ENCODE measurements at regions not wholly inside any gene's neighbourhood (a gene's known extent, or its start where the extent isn't known, plus 50 kb on each side); places are given as distances from the start of the nearest gene placed in this dataset.

DNA sequence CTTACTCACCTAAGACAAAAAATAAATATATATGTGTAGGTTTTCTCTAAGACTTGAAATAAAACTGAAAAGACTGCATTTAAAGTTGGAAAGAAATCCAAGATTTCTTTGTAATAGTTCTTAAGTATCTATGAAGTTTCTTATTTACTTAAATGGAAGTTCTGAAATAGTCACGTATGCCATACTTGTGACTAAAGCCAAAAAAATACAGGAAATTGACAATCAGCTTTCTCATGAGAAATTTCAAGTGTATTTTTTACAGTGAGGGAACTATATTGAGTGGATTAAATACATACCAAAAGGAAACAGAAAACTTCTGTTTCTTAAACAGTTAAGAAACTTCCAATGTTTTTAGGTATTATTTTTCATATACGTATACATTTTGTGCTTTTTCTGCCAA is 188.1 kb downstream of the DPY19L2 start:
- POLR2A ChIA-PET: no interaction called here
- H3K4me3 Mint-ChIP-seq: no peak overlapping the region
- TF ChIP-seq NFYB (CRISPR knock-in tag; conservative IDR thresholded peaks at IDR 0.05; ENCODE audit: low read depth) (no peak), OVOL2 (CRISPR knock-in tag; IDR thresholded peaks at IDR 0.05; ENCODE audit: borderline replicate concordance) (no peak), ZNF423 (CRISPR knock-in tag; IDR thresholded peaks at IDR 0.05) (no peak), ZNF219 (CRISPR knock-in tag; IDR thresholded peaks at IDR 0.05; ENCODE audit: borderline replicate concordance) (no peak), IRF2 (CRISPR knock-in tag; IDR thresholded peaks at IDR 0.05; ENCODE audit: borderline replicate concordance, low read depth) (no peak), CREB1 (CRISPR knock-in tag; IDR thresholded peaks at IDR 0.05) (no peak), JUN (CRISPR knock-in tag; IDR thresholded peaks at IDR 0.05) (no peak)
- TF ChIP-seq, protein P1, sequence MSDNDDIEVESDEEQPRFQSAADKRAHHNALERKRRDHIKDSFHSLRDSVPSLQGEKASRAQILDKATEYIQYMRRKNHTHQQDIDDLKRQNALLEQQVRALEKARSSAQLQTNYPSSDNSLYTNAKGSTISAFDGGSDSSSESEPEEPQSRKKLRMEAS (CRISPR knock-in tag; IDR thresholded peaks at IDR 0.05): no peak
- TF ChIP-seq, protein P2, sequence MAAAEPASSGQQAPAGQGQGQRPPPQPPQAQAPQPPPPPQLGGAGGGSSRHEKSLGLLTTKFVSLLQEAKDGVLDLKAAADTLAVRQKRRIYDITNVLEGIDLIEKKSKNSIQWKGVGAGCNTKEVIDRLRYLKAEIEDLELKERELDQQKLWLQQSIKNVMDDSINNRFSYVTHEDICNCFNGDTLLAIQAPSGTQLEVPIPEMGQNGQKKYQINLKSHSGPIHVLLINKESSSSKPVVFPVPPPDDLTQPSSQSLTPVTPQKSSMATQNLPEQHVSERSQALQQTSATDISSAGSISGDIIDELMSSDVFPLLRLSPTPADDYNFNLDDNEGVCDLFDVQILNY (CRISPR knock-in tag; IDR thresholded peaks at IDR 0.05): no peak
- TF ChIP-seq, protein P3, sequence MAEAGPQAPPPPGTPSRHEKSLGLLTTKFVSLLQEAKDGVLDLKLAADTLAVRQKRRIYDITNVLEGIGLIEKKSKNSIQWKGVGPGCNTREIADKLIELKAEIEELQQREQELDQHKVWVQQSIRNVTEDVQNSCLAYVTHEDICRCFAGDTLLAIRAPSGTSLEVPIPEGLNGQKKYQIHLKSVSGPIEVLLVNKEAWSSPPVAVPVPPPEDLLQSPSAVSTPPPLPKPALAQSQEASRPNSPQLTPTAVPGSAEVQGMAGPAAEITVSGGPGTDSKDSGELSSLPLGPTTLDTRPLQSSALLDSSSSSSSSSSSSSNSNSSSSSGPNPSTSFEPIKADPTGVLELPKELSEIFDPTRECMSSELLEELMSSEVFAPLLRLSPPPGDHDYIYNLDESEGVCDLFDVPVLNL (CRISPR knock-in tag; IDR thresholded peaks at IDR 0.05; ENCODE audit: borderline replicate concordance, low read depth): no peak
- TF ChIP-seq, protein P4, sequence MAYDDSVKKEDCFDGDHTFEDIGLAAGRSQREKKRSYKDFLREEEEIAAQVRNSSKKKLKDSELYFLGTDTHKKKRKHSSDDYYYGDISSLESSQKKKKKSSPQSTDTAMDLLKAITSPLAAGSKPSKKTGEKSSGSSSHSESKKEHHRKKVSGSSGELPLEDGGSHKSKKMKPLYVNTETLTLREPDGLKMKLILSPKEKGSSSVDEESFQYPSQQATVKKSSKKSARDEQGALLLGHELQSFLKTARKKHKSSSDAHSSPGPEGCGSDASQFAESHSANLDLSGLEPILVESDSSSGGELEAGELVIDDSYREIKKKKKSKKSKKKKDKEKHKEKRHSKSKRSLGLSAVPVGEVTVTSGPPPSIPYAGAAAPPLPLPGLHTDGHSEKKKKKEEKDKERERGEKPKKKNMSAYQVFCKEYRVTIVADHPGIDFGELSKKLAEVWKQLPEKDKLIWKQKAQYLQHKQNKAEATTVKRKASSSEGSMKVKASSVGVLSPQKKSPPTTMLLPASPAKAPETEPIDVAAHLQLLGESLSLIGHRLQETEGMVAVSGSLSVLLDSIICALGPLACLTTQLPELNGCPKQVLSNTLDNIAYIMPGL (CRISPR knock-in tag; IDR thresholded peaks at IDR 0.05): no peak
- TF ChIP-seq, protein P5, sequence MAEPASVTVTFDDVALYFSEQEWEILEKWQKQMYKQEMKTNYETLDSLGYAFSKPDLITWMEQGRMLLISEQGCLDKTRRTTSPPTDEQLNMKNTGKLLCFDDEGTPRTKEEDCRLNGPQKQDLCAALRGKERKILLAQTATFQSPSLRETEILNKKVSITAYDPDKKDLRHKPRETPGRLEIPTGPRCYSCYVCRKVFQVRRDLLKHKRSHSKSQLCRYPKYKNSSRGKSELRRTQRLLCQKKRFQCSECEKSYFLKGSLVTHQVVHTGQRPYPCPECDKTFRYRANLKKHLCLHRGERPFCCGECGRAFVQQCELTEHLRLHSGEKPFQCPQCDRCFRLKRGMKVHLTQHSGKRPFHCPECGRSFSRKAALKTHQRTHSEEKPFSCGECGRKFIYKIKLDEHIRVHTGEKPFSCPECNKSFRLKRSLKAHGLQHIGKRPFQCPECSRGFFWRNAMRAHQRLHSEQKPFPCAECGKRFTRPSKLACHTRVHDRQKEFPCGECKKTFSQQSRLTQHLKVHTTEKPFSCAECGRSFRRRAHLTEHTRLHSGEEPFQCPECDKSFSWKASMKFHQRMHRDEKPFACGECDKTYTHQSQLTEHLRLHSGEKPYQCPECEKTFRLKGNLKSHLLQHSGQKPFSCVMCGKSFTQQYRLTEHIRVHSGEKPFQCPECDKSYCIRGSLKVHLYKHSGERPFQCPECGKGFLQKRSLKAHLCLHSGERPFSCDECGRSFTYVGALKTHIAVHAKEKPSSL (CRISPR knock-in tag; conservative IDR thresholded peaks at IDR 0.05): no peak
- TF ChIP-seq, protein P6, sequence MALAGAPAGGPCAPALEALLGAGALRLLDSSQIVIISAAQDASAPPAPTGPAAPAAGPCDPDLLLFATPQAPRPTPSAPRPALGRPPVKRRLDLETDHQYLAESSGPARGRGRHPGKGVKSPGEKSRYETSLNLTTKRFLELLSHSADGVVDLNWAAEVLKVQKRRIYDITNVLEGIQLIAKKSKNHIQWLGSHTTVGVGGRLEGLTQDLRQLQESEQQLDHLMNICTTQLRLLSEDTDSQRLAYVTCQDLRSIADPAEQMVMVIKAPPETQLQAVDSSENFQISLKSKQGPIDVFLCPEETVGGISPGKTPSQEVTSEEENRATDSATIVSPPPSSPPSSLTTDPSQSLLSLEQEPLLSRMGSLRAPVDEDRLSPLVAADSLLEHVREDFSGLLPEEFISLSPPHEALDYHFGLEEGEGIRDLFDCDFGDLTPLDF (CRISPR knock-in tag; IDR thresholded peaks at IDR 0.05): no peak
- no peaks in the 10 kb centered on the region for H3K4me1 Mint-ChIP-seq
- CTCF ChIA-PET: no interaction called here
- no peak overlapping the region for H3K27ac Mint-ChIP-seq
- H3K27me3 Mint-ChIP-seq (ENCODE audit: low read depth): no peaks in the 10 kb centered on the region
- ATAC-seq: no peak
- DNase-seq (ENCODE audit: low spot score): no peak
- no peaks in the 10 kb centered on the region for H3K9me3 Mint-ChIP-seq
- no peaks in the 10 kb centered on the region for H3K36me3 Mint-ChIP-seq

DNA sequence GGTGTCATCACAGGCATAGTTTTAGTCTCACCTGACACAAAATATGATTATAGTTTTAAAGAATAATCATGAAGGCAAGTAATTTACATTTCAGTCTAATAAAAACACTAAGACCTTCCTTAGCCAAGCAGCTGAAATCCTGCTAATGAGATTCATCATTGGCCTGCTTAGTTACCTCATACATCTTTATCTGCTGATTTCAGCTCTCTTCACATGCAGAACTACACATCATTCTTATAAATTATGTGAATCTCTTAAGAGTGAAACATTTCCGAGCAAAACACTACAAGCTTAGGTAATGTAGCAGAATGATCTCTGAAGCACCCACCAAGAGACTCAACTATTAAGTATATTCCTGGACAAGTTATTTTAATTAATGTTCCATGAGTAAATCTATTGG is 198.1 kb downstream of the DPY19L2 start:
- ATAC-seq (no peak), DNase-seq (ENCODE audit: low spot score) (no peak)
- peaks cover 17% of the 10 kb centered on the region for H3K9me3 Mint-ChIP-seq
- H3K4me3 Mint-ChIP-seq: no peak overlapping the region
- TF ChIP-seq FOXK1 (CRISPR knock-in tag; IDR thresholded peaks at IDR 0.05) (no peak), ZNF317 (CRISPR knock-in tag; IDR thresholded peaks at IDR 0.05; ENCODE audit: borderline replicate concordance, low read depth) (no peak), TEAD4 (CRISPR knock-in tag; IDR thresholded peaks at IDR 0.05) (no peak), ATF1 (CRISPR knock-in tag; IDR thresholded peaks at IDR 0.05) (no peak), ZNF232 (CRISPR knock-in tag; IDR thresholded peaks at IDR 0.05) (no peak)
- TF ChIP-seq, protein P5 (CRISPR knock-in tag; conservative IDR thresholded peaks at IDR 0.05): no peak
- H3K27me3 Mint-ChIP-seq (ENCODE audit: low read depth): no peaks in the 10 kb centered on the region
- CTCF ChIA-PET: no interaction called here
- no peaks in the 10 kb centered on the region for H3K4me1 Mint-ChIP-seq
- H3K27ac Mint-ChIP-seq: no peak overlapping the region
- no peaks in the 10 kb centered on the region for H3K36me3 Mint-ChIP-seq
- POLR2A ChIA-PET: no interaction called here

All from WTC11 (cell line).